SK-N-SH treated with all-trans-retinoic acid at 6 μM for 48 hours (cell line): ENCODE measurements at regions not wholly inside any gene's neighbourhood (a gene's known extent, or its start where the extent isn't known, plus 50 kb on each side); places are given as distances from the start of the nearest gene placed in this dataset.

Source experiments
- ARNTL ChIP-seq: fragments of 450-650 bp; formaldehyde crosslinking; IDR thresholded peaks from 2 replicates; pipeline ENCODE4 v1.5.0; 2020; ENCODE audit warnings: low read depth, mild to moderate bottlenecking, moderate library complexity, borderline replicate concordance
- ISL1 ChIP-seq: fragments of 250-450 bp; sonication (Bioruptor Pico); IDR thresholded peaks from 2 replicates; pipeline ENCODE4 v2.1.2; 2022; ENCODE audit warnings: mild to moderate bottlenecking, moderate library complexity
- RARB ChIP-seq: fragments of 250-450 bp; sonication (Bioruptor Pico); IDR thresholded peaks from 2 replicates; pipeline ENCODE4 v1.8.0; 2021; ENCODE audit warnings: mild to moderate bottlenecking, moderate library complexity
- SNAI2 ChIP-seq: fragments of 250-450 bp; sonication (Bioruptor Pico); IDR thresholded peaks from 2 replicates; pipeline ENCODE4 v1.5.0; 2020; ENCODE audit warnings: mild to moderate bottlenecking, moderate library complexity
- ZFP3 ChIP-seq: fragments of 250-450 bp; sonication (Bioruptor Pico); IDR thresholded peaks from 2 replicates; pipeline ENCODE4 v1.5.0; 2020; ENCODE audit warnings: mild to moderate bottlenecking, moderate library complexity
- ZFP30 ChIP-seq: fragments of 450-650 bp; formaldehyde crosslinking; IDR thresholded peaks from 2 replicates; pipeline ENCODE4 v1.5.0; 2022; ENCODE audit warnings: mild to moderate bottlenecking, moderate library complexity
- TF ChIP-seq, protein P1 (sequence below): fragments of 250-450 bp; sonication (Bioruptor Pico); IDR thresholded peaks from 2 replicates; pipeline ENCODE4 v1.5.1; 2021; ENCODE audit warnings: mild to moderate bottlenecking, moderate library complexity

DNA sequence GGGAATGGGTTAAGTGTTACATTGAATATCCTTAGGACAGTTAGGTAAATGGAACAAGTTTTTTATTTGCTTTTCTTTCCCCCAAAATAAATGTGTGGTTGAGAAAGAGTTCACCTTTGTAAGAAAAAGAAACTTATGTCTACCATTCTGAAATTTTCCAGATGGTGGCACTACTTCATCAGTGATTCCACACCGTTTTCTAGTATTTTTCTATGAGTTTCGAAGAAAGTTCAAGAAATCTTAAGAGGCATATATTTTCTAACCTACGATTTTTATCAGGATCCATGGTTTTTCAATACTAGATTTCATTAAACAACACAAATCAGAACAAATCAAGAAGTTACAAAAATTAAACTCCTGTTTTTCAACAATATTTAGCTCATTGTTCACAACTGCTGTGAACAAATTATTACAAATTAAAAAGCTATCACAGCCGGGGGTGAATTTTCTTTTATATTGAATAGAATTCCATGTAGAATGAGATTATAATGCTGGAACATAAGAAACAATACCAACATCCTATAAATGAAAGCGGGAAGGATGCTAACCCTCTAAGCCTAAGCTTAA is 163.1 kb upstream of the NPVF start:
- TF ChIP-seq ISL1 (CRISPR knock-in tag) (no peak), ZFP30 (CRISPR knock-in tag) (no peak), ARNTL (CRISPR knock-in tag) (no peak), ZFP3 (no peak), RARB (CRISPR knock-in tag) (no peak), SNAI2 (CRISPR knock-in tag) (no peak)
- TF ChIP-seq, protein P1, sequence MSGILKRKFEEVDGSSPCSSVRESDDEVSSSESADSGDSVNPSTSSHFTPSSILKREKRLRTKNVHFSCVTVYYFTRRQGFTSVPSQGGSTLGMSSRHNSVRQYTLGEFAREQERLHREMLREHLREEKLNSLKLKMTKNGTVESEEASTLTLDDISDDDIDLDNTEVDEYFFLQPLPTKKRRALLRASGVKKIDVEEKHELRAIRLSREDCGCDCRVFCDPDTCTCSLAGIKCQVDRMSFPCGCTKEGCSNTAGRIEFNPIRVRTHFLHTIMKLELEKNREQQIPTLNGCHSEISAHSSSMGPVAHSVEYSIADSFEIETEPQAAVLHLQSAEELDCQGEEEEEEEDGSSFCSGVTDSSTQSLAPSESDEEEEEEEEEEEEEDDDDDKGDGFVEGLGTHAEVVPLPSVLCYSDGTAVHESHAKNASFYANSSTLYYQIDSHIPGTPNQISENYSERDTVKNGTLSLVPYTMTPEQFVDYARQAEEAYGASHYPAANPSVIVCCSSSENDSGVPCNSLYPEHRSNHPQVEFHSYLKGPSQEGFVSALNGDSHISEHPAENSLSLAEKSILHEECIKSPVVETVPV (CRISPR knock-in tag): no peak
